HT1080 (cell line): ENCODE measurements at regions not wholly inside any gene's neighbourhood (a gene's known extent, or its start where the extent isn't known, plus 50 kb on each side); places are given as distances from the start of the nearest gene placed in this dataset.
"Not testable (repeated sequence)": the region's sequence is repeated elsewhere in the genome, so short reads cannot be mapped to it uniquely, and the experiment has no call there.

Experiments
- DNase-seq: peaks from one replicate; pipeline ENCODE4 v3.0.0-alpha.2; 2015; ENCODE audit warnings: low read depth

- DNase-seq, result no peak
Observed at GRCh38 chr16:13708347-13709120, 211.4 kb upstream of the ERCC4 start.

GRCh38 chr16:13718748-13719147, 201.2 kb upstream of the ERCC4 start:
- DNase-seq, result no peak

GRCh38 chr16:13727943-13728342, 192.0 kb upstream of the ERCC4 start:
- DNase-seq, result no peak

GRCh38 chr16:13733561-13733960, 186.4 kb upstream of the ERCC4 start:
- DNase-seq, result no peak

GRCh38 chr16:13739621-13740373, 180.2 kb upstream of the ERCC4 start:
- not testable (repeated sequence) for DNase-seq

GRCh38 chr16:13742928-13743327, 177.0 kb upstream of the ERCC4 start:
- no peak for DNase-seq

- no peak for DNase-seq
Observed at GRCh38 chr16:13743571-13743970, 176.4 kb upstream of the ERCC4 start.

GRCh38 chr16:13756411-13757140, 163.4 kb upstream of the ERCC4 start:
- DNase-seq, result no peak

- DNase-seq, result no peak
Observed at GRCh38 chr16:13766334-13766733, 153.6 kb upstream of the ERCC4 start.

- no peak for DNase-seq
Observed at GRCh38 chr16:13767215-13767614, 152.7 kb upstream of the ERCC4 start.

- no peak for DNase-seq
Observed at GRCh38 chr16:13768471-13768870, 151.5 kb upstream of the ERCC4 start.

- DNase-seq, result no peak
Observed at GRCh38 chr16:13770436-13770835, 149.5 kb upstream of the ERCC4 start.

GRCh38 chr16:13772782-13773181, 147.2 kb upstream of the ERCC4 start:
- DNase-seq, result no peak

- DNase-seq, result peak; percentile 63
Observed at GRCh38 chr16:13779676-13780075, 140.3 kb upstream of the ERCC4 start.

GRCh38 chr16:13780406-13781168, 139.4 kb upstream of the ERCC4 start:
- no peak for DNase-seq

- no peak for DNase-seq
Observed at GRCh38 chr16:13781169-13781564, 138.8 kb upstream of the ERCC4 start.

GRCh38 chr16:13781575-13782338, 138.2 kb upstream of the ERCC4 start:
- no peak for DNase-seq

GRCh38 chr16:13791095-13791494, 128.9 kb upstream of the ERCC4 start:
- no peak for DNase-seq

- no peak for DNase-seq
Observed at GRCh38 chr16:13793841-13794409, 126.0 kb upstream of the ERCC4 start.

- no peak for DNase-seq
Observed at GRCh38 chr16:13795131-13795530, 124.8 kb upstream of the ERCC4 start.
